ENCODE measurements at regions not wholly inside any gene's neighbourhood (a gene's known extent, or its start where the extent isn't known, plus 50 kb on each side); places are given as distances from the start of the nearest gene placed in this dataset.

DNA sequence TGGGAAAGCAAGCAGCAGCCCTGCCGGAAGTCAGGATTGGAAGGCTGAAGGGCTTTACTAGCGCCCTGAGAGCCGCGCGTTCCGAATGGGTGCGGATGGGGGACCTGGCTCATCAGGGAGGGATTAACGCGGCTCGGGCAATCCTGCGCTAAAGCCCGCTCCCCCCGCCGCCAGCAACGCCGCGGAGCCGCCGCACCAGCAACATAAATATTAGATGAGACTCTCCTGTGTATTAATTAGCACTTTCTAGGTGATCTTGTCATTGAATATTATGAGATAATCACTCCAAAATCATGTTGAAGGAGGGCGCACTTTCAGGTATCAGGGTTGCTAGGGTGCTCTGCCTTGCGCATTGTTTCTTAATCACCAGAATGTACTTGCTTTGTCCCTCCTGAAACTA is 357.2 kb upstream of the FAM241A start:
- Histone ChIP-seq H3K27me3 (replicated peaks; ENCODE audit: control insufficient read depth, insufficient read depth, low read length, poor library complexity, severe bottlenecking) (no peaks in the 10 kb centered on the region), H3K4me1 (ENCODE audit: control insufficient read depth, insufficient read depth, low read length, poor library complexity, severe bottlenecking) (no peaks in the 10 kb centered on the region), H3K4me3 (ENCODE audit: insufficient read depth, low read depth, low read length, poor library complexity, severe bottlenecking) (no peak overlapping the region)

GRCh38 chr4:111789901-111790640 is 355.2 kb upstream of the FAM241A start:
- no peak for DNase-seq
- no peaks in the 10 kb centered on the region for H3K27me3 ChIP-seq (replicated peaks; ENCODE audit: control insufficient read depth, insufficient read depth, low read length, poor library complexity, severe bottlenecking)
- H3K27ac ChIP-seq (ENCODE audit: insufficient read depth, low read length, poor library complexity, severe bottlenecking), result no peak overlapping the region
- no peaks in the 10 kb centered on the region for H3K4me1 ChIP-seq (ENCODE audit: control insufficient read depth, insufficient read depth, low read length, poor library complexity, severe bottlenecking)
- H3K36me3 ChIP-seq (ENCODE audit: control insufficient read depth, insufficient read depth, low read length), result no peaks in the 10 kb centered on the region
- no peaks in the 10 kb centered on the region for H3K9me3 ChIP-seq (ENCODE audit: control insufficient read depth, low read length)
- no peak overlapping the region for H3K4me3 ChIP-seq (ENCODE audit: insufficient read depth, low read depth, low read length, poor library complexity, severe bottlenecking)

More for the DNA sequence above, 357.2 kb upstream of the FAM241A start:
- Histone ChIP-seq H3K27ac (ENCODE audit: insufficient read depth, low read length, poor library complexity, severe bottlenecking) (no peak overlapping the region), H3K9me3 (ENCODE audit: control insufficient read depth, low read length) (no peaks in the 10 kb centered on the region), H3K36me3 (ENCODE audit: control insufficient read depth, insufficient read depth, low read length) (no peaks in the 10 kb centered on the region)
- no peak for DNase-seq

DNA sequence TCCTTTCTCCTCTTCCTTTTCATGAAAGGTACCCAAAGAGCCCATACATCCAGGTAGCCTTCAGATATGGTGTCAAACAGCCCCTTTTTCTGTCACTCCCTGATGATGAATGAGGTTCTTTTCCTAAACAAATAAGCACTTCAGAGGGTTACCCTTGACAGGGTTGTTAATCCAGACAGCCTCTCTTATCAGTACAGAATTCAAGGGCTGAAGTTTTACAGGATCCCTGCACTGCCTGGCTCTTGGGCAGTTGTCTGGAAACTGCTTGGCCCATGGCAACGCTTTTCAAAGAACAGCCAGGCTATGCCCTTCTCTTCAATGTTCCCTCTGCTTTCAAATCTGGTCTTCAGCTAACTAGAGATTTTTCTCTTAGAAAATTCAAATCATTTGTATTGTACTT is 352.6 kb upstream of the FAM241A start:
- Histone ChIP-seq H3K27ac (ENCODE audit: insufficient read depth, low read length, poor library complexity, severe bottlenecking) (no peak overlapping the region), H3K4me3 (ENCODE audit: insufficient read depth, low read depth, low read length, poor library complexity, severe bottlenecking) (no peak overlapping the region)

DNA sequence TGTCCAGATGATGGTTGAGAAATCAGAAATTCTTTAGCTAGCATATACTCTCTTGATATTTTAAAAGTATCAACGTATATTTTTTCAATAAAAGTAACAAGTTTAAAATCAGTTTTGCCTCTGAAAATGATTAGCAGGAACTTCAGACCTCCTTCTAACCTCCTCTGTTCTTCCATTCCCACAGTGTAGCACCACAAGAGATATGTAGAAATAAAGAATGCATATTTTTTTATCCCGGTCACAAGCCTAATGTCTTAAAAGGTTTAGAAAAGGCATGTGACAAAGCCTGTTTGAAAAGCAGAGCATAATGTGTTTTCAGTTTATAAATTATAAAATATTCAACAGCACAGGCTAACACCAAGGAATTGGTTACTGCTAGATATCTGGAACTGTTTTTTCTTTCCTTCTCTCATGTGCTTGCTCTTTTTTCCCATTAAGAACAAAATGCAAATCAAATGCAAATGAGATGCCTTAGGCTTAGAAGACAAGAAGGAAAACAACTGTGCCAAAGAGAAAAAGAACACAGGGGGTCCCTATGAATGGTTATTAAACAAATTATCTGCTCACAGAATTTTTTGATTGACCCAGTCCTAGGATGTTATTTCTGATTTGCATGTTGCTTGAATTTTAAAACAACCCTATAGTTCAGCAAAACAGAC is 351.7 kb upstream of the FAM241A start:
- Histone ChIP-seq H3K4me3 (ENCODE audit: insufficient read depth, low read depth, low read length, poor library complexity, severe bottlenecking) (no peak overlapping the region), H3K27ac (ENCODE audit: insufficient read depth, low read length, poor library complexity, severe bottlenecking) (no peak overlapping the region), H3K27me3 (replicated peaks; ENCODE audit: control insufficient read depth, insufficient read depth, low read length, poor library complexity, severe bottlenecking) (no peaks in the 10 kb centered on the region), H3K9me3 (ENCODE audit: control insufficient read depth, low read length) (no peaks in the 10 kb centered on the region), H3K4me1 (ENCODE audit: control insufficient read depth, insufficient read depth, low read length, poor library complexity, severe bottlenecking) (no peaks in the 10 kb centered on the region), H3K36me3 (ENCODE audit: control insufficient read depth, insufficient read depth, low read length) (no peaks in the 10 kb centered on the region)
- no peak for DNase-seq

More for the DNA sequence above, 352.6 kb upstream of the FAM241A start:
- no peaks in the 10 kb centered on the region for H3K27me3 ChIP-seq (replicated peaks; ENCODE audit: control insufficient read depth, insufficient read depth, low read length, poor library complexity, severe bottlenecking)
- DNase-seq, result no peak
- no peaks in the 10 kb centered on the region for H3K4me1 ChIP-seq (ENCODE audit: control insufficient read depth, insufficient read depth, low read length, poor library complexity, severe bottlenecking)
- H3K9me3 ChIP-seq (ENCODE audit: control insufficient read depth, low read length), result no peaks in the 10 kb centered on the region
- H3K36me3 ChIP-seq (ENCODE audit: control insufficient read depth, insufficient read depth, low read length), result no peaks in the 10 kb centered on the region

GRCh38 chr4:111797455-111798163 is 347.6 kb upstream of the FAM241A start:
- no peaks in the 10 kb centered on the region for H3K36me3 ChIP-seq (ENCODE audit: control insufficient read depth, insufficient read depth, low read length)
- no peaks in the 10 kb centered on the region for H3K4me1 ChIP-seq (ENCODE audit: control insufficient read depth, insufficient read depth, low read length, poor library complexity, severe bottlenecking)

DNA sequence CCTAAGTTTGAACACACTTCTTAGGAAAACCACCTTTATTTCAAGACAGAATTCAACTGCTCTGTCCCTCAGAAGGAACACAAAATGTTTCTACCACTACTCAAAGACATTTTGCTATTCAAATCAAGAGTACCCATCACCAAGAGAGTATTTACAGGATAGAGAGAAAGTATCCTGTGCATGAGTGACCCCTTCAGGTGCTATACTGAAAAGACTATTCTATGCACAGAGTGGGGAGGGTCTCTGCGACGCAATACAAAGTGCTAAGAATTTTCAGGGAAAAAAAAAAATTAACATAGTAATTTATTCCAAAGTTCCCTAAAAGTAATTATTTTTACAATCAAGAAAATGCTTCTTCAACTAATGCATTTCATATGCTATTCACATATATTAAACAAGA is 346.4 kb upstream of the FAM241A start:
- H3K9me3 ChIP-seq (ENCODE audit: control insufficient read depth, low read length), result no peaks in the 10 kb centered on the region
- H3K27ac ChIP-seq (ENCODE audit: insufficient read depth, low read length, poor library complexity, severe bottlenecking), result no peak overlapping the region
- DNase-seq, result no peak
- no peak overlapping the region for H3K4me3 ChIP-seq (ENCODE audit: insufficient read depth, low read depth, low read length, poor library complexity, severe bottlenecking)
- H3K4me1 ChIP-seq (ENCODE audit: control insufficient read depth, insufficient read depth, low read length, poor library complexity, severe bottlenecking), result no peaks in the 10 kb centered on the region
- H3K27me3 ChIP-seq (replicated peaks; ENCODE audit: control insufficient read depth, insufficient read depth, low read length, poor library complexity, severe bottlenecking), result no peaks in the 10 kb centered on the region
- no peaks in the 10 kb centered on the region for H3K36me3 ChIP-seq (ENCODE audit: control insufficient read depth, insufficient read depth, low read length)

More at GRCh38 chr4:111797455-111798163, 347.6 kb upstream of the FAM241A start:
- Histone ChIP-seq H3K27me3 (replicated peaks; ENCODE audit: control insufficient read depth, insufficient read depth, low read length, poor library complexity, severe bottlenecking) (no peaks in the 10 kb centered on the region), H3K9me3 (ENCODE audit: control insufficient read depth, low read length) (no peaks in the 10 kb centered on the region), H3K27ac (ENCODE audit: insufficient read depth, low read length, poor library complexity, severe bottlenecking) (no peak overlapping the region), H3K4me3 (ENCODE audit: insufficient read depth, low read depth, low read length, poor library complexity, severe bottlenecking) (no peak overlapping the region)
- DNase-seq, result no peak

GRCh38 chr4:111800551-111800950 is 344.7 kb upstream of the FAM241A start:
- Histone ChIP-seq H3K4me1 (ENCODE audit: control insufficient read depth, insufficient read depth, low read length, poor library complexity, severe bottlenecking) (no peaks in the 10 kb centered on the region), H3K36me3 (ENCODE audit: control insufficient read depth, insufficient read depth, low read length) (no peaks in the 10 kb centered on the region), H3K27ac (ENCODE audit: insufficient read depth, low read length, poor library complexity, severe bottlenecking) (no peak overlapping the region), H3K4me3 (ENCODE audit: insufficient read depth, low read depth, low read length, poor library complexity, severe bottlenecking) (no peak overlapping the region), H3K9me3 (ENCODE audit: control insufficient read depth, low read length) (no peaks in the 10 kb centered on the region), H3K27me3 (replicated peaks; ENCODE audit: control insufficient read depth, insufficient read depth, low read length, poor library complexity, severe bottlenecking) (no peaks in the 10 kb centered on the region)
- DNase-seq, result no peak

- Histone ChIP-seq H3K9me3 (ENCODE audit: control insufficient read depth, low read length) (no peaks in the 10 kb centered on the region), H3K36me3 (ENCODE audit: control insufficient read depth, insufficient read depth, low read length) (no peaks in the 10 kb centered on the region), H3K27me3 (replicated peaks; ENCODE audit: control insufficient read depth, insufficient read depth, low read length, poor library complexity, severe bottlenecking) (no peaks in the 10 kb centered on the region), H3K4me3 (ENCODE audit: insufficient read depth, low read depth, low read length, poor library complexity, severe bottlenecking) (no peak overlapping the region), H3K27ac (ENCODE audit: insufficient read depth, low read length, poor library complexity, severe bottlenecking) (no peak overlapping the region), H3K4me1 (ENCODE audit: control insufficient read depth, insufficient read depth, low read length, poor library complexity, severe bottlenecking) (no peaks in the 10 kb centered on the region)
- no peak for DNase-seq
Measured at GRCh38 chr4:111802191-111802590, 343.1 kb upstream of the FAM241A start.

DNA sequence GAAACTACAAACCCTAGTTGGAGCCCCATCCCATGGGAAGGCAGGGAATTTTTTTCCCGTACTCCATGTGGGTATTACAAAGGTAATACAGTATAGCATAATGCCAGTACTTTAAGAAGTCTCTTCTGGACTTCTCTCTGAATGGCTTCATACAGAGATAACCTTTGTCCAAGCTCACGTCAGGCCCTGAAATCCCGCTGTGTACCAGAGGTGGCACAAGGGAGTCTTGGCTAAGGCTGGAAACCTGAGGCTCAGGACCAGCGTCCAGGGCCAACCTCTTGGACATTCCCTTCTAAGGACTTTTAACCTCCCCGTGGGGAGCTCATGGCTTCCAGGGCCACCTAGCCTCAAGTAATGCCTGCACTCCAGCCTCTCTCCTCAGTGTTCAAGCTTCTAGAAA is 338.9 kb upstream of the FAM241A start:
- no peaks in the 10 kb centered on the region for H3K4me1 ChIP-seq (ENCODE audit: control insufficient read depth, insufficient read depth, low read length, poor library complexity, severe bottlenecking)
- H3K27me3 ChIP-seq (replicated peaks; ENCODE audit: control insufficient read depth, insufficient read depth, low read length, poor library complexity, severe bottlenecking), result no peaks in the 10 kb centered on the region
- no peaks in the 10 kb centered on the region for H3K36me3 ChIP-seq (ENCODE audit: control insufficient read depth, insufficient read depth, low read length)
- no peak for DNase-seq
- H3K27ac ChIP-seq (ENCODE audit: insufficient read depth, low read length, poor library complexity, severe bottlenecking), result no peak overlapping the region
- no peak overlapping the region for H3K4me3 ChIP-seq (ENCODE audit: insufficient read depth, low read depth, low read length, poor library complexity, severe bottlenecking)
- H3K9me3 ChIP-seq (ENCODE audit: control insufficient read depth, low read length), result no peaks in the 10 kb centered on the region

DNA sequence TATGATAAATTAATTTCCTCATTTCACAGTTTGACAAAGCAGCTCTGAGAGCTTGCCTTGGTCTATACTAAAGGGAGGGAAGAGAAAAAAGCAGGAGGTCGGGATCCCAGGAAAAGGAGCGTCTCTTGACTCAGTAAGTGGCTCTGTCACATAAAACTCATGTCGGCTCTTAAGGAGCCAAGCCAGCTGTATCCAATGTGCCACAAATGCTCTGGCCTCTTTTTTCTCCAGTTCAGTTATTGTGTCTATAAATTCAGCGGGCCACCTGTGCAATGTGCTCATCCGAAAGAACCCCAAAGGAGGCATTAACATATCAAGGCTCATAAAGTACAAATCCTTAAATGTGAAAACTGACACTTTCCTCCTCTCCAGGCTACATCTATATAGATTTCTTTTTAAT is 337.7 kb upstream of the FAM241A start:
- Histone ChIP-seq H3K27ac (ENCODE audit: insufficient read depth, low read length, poor library complexity, severe bottlenecking) (no peak overlapping the region), H3K9me3 (ENCODE audit: control insufficient read depth, low read length) (no peaks in the 10 kb centered on the region), H3K36me3 (ENCODE audit: control insufficient read depth, insufficient read depth, low read length) (no peaks in the 10 kb centered on the region), H3K4me3 (ENCODE audit: insufficient read depth, low read depth, low read length, poor library complexity, severe bottlenecking) (no peak overlapping the region), H3K27me3 (replicated peaks; ENCODE audit: control insufficient read depth, insufficient read depth, low read length, poor library complexity, severe bottlenecking) (no peaks in the 10 kb centered on the region), H3K4me1 (ENCODE audit: control insufficient read depth, insufficient read depth, low read length, poor library complexity, severe bottlenecking) (no peaks in the 10 kb centered on the region)
- no peak for DNase-seq
